H9 (cell line): ENCODE measurements at regions not wholly inside any gene's neighbourhood (a gene's known extent, or its start where the extent isn't known, plus 50 kb on each side); places are given as distances from the start of the nearest gene placed in this dataset.

Experiments used
- DNase-seq: peaks from one replicate; pipeline ENCODE4 v3.0.0-alpha.2; 2017
- H2AFZ ChIP-seq: one replicate; pipeline ENCODE4 v1.6.1; 2013; ENCODE audit warnings: mild to moderate bottlenecking, low read length, control low read depth, moderate library complexity
- H2AK5ac ChIP-seq: 2 replicates; pipeline ENCODE4 v1.6.1; 2013; ENCODE audit warnings: low read length, control low read depth, mixed read lengths; ENCODE audit not compliant: insufficient read length
- H2BK120ac ChIP-seq: one replicate; pipeline ENCODE4 v1.6.1; 2013; ENCODE audit warnings: low read depth, mild to moderate bottlenecking, low read length, control low read depth, inconsistent platforms; ENCODE audit not compliant: poor library complexity, severe bottlenecking
- H2BK12ac ChIP-seq: 2 replicates; pipeline ENCODE4 v1.6.1; 2013; ENCODE audit warnings: low read length, control low read depth, mixed read lengths, low read depth; ENCODE audit not compliant: insufficient read length
- H2BK15ac ChIP-seq: 2 replicates; pipeline ENCODE4 v1.6.1; 2013; ENCODE audit warnings: low read depth, low read length, control low read depth
- H2BK20ac ChIP-seq: one replicate; pipeline ENCODE4 v1.6.1; 2013; ENCODE audit warnings: low read depth, mild to moderate bottlenecking, low read length, control low read depth, inconsistent platforms; ENCODE audit not compliant: poor library complexity, severe bottlenecking
- H2BK5ac ChIP-seq: 2 replicates; pipeline ENCODE4 v1.6.1; 2013; ENCODE audit warnings: low read length, control low read depth, mixed read lengths; ENCODE audit not compliant: insufficient read length
- H3K14ac ChIP-seq: 2 replicates; pipeline ENCODE4 v1.6.1; 2013; ENCODE audit warnings: low read length, control low read depth; ENCODE audit not compliant: insufficient read depth
- H3K18ac ChIP-seq: 2 replicates; pipeline ENCODE4 v1.6.1; 2013; ENCODE audit warnings: low read depth, mild to moderate bottlenecking, mixed read lengths, low read length, control low read depth; ENCODE audit not compliant: insufficient read length
- H3K23ac ChIP-seq: 2 replicates; pipeline ENCODE4 v1.6.1; 2013; ENCODE audit warnings: low read length, control low read depth, mixed read lengths, low read depth; ENCODE audit not compliant: insufficient read length
- H3K23me2 ChIP-seq: 2 replicates; pipeline ENCODE4 v1.6.1; 2013; ENCODE audit warnings: low read depth, mild to moderate bottlenecking, mixed read lengths, low read length, control low read depth; ENCODE audit not compliant: insufficient read length, poor library complexity, severe bottlenecking
- H3K27ac ChIP-seq: 2 replicates; pipeline ENCODE4 v1.5.1; 2013; ENCODE audit warnings: low read length, control low read depth, mixed read lengths, low read depth; ENCODE audit not compliant: insufficient read length
- H3K27me3 ChIP-seq: 2 replicates; pipeline ENCODE4 v1.6.1; 2013; ENCODE audit warnings: low read length, control low read depth, inconsistent platforms; ENCODE audit not compliant: insufficient read depth
- H3K4ac ChIP-seq: 2 replicates; pipeline ENCODE4 v1.6.1; 2013; ENCODE audit warnings: low read depth, mild to moderate bottlenecking, control low read depth, inconsistent platforms, low read length, moderate library complexity
- H3K4me1 ChIP-seq: 2 replicates; pipeline ENCODE4 v1.6.1; 2013; ENCODE audit warnings: low read length, control low read depth, inconsistent platforms; ENCODE audit not compliant: insufficient read depth
- H3K4me2 ChIP-seq: 2 replicates; pipeline ENCODE4 v1.6.1; 2013; ENCODE audit warnings: low read length, control low read depth, mixed read lengths; ENCODE audit not compliant: insufficient read length, insufficient read depth
- H3K56ac ChIP-seq: 2 replicates; pipeline ENCODE4 v1.6.1; 2013; ENCODE audit warnings: low read depth, mild to moderate bottlenecking, mixed read lengths, low read length, control low read depth; ENCODE audit not compliant: insufficient read length
- H3K79me1 ChIP-seq: 2 replicates; pipeline ENCODE4 v1.6.1; 2013; ENCODE audit warnings: low read depth, mild to moderate bottlenecking, moderate library complexity, low read length, control low read depth, inconsistent platforms; ENCODE audit not compliant: insufficient read depth, poor library complexity, severe bottlenecking
- H3K79me2 ChIP-seq: 2 replicates; pipeline ENCODE4 v1.6.1; 2013; ENCODE audit warnings: low read length, control low read depth, inconsistent platforms; ENCODE audit not compliant: insufficient read depth
- H3K9ac ChIP-seq: 2 replicates; pipeline ENCODE4 v1.6.1; 2013; ENCODE audit warnings: low read length, control low read depth, mixed read lengths; ENCODE audit not compliant: insufficient read length; ENCODE audit errors: extremely low read depth
- H3K9me3 ChIP-seq: one replicate; pipeline ENCODE4 v1.6.1; 2013; ENCODE audit warnings: low read depth, low read length, inconsistent platforms; ENCODE audit not compliant: control insufficient read depth
- H3T11ph ChIP-seq: one replicate; pipeline ENCODE4 v1.6.1; 2013; ENCODE audit warnings: mild to moderate bottlenecking, low read length, control low read depth, inconsistent platforms
- H4K20me1 ChIP-seq: one replicate; pipeline ENCODE4 v1.6.1; 2013; ENCODE audit not compliant: control insufficient read depth, insufficient read length, insufficient read depth
- H4K5ac ChIP-seq: 2 replicates; pipeline ENCODE4 v1.6.1; 2013; ENCODE audit warnings: low read depth, mild to moderate bottlenecking, mixed read lengths, low read length, control low read depth; ENCODE audit not compliant: insufficient read length
- H4K8ac ChIP-seq: replicated peaks from 2 replicates; pipeline ENCODE4 v1.6.1; 2013; ENCODE audit warnings: low read length, control low read depth, mixed read lengths, low read depth; ENCODE audit not compliant: insufficient read length
- H4K91ac ChIP-seq: 2 replicates; pipeline ENCODE4 v1.6.1; 2013; ENCODE audit warnings: low read depth, mild to moderate bottlenecking, moderate library complexity, mixed read lengths, low read length, control low read depth; ENCODE audit not compliant: insufficient read length
- H3K27ac Mint-ChIP-seq, 3 experiments: 2 replicates in 2 of 3; 3 replicates in 1 of 3; pipeline ENCODE4 v1.8.0; 2020 to 2021; ENCODE audit warnings: mixed read lengths in 3 of 3, mild to moderate bottlenecking in 1 of 3, moderate library complexity in 1 of 3
- H3K27me3 Mint-ChIP-seq: 2 replicates; pipeline ENCODE4 v1.8.0; 2021; ENCODE audit warnings: low read depth, mild to moderate bottlenecking, moderate library complexity, mixed read lengths
- H3K36me3 Mint-ChIP-seq, 3 experiments: 2 replicates in 2 of 3; 3 replicates in 1 of 3; pipeline ENCODE4 v1.8.0; 2020 to 2021; ENCODE audit warnings: low read depth in 3 of 3, mixed read lengths in 3 of 3; ENCODE audit not compliant: insufficient read depth in 1 of 3
- H3K4me1 Mint-ChIP-seq, 2 experiments: 2 replicates each; pipeline ENCODE4 v1.8.0; 2020; ENCODE audit warnings: mixed read lengths in 2 of 2
- H3K4me3 Mint-ChIP-seq, 2 experiments: 2 replicates in 1 of 2; 3 replicates in 1 of 2; pipeline ENCODE4 v1.8.0; 2020 to 2021; ENCODE audit warnings: mild to moderate bottlenecking in 2 of 2, mixed read lengths in 2 of 2, moderate library complexity in 1 of 2
- H3K9me3 Mint-ChIP-seq, 2 experiments: 2 replicates in 1 of 2; 3 replicates in 1 of 2; pipeline ENCODE4 v1.8.0; 2020; ENCODE audit warnings: mild to moderate bottlenecking in 2 of 2, mixed read lengths in 2 of 2, moderate library complexity in 1 of 2
- WGBS: extraction: QIAGEN DNeasy Blood & Tissue Kit; methylation state at CpG from one replicate; pipeline ENCODE4 v1.1.7; 2013; ENCODE audit warnings: missing lambda C conversion rate, low lambda C conversion rate, mixed read lengths; ENCODE audit not compliant: insufficient read length; ENCODE audit errors: extremely low coverage; 5-methylcytosine and 5-hydroxymethylcytosine counted together
- TF ChIP-seq, protein P1 (sequence below): fragments of 200-600 bp; sonication (generic); conservative IDR thresholded peaks from 3 replicates; pipeline ENCODE4 v1.8.0; 2021; ENCODE audit warnings: antibody characterized with exemption, mild to moderate bottlenecking

DNA sequence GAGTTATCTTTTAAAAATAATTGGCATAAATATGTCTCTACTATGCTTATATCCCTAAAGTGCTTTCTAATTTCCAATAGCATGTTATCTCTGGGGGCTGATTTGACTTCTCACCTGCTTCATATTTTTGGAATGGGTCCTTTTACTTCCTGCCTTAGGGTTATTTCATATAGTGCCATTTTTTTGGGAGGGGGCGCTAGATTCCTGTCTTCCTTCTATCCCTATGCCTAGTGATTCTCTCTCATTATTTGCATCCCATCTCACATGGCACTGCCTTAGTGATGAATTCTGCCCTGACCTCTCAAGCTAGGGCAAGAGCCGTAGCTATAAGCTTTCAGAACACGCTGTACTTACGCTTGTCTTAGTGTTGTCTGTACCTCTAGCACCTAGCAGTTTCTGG lies 150.3 kb upstream of the SLITRK3 start:
- Histone ChIP-seq H3K9me3 (no peaks in the 10 kb centered on the region), H2BK120ac (no peak overlapping the region), H3K79me1 (no peaks in the 10 kb centered on the region), H3K27ac (no peak overlapping the region), H3K9ac (no peak overlapping the region), H3K4ac (no peak overlapping the region), H2BK12ac (no peak overlapping the region), H2BK15ac (no peak overlapping the region), H4K5ac (no peak overlapping the region), H3K4me1 (no peaks in the 10 kb centered on the region), H3T11ph (no peak overlapping the region), H3K18ac (no peak overlapping the region), H2BK5ac (no peak overlapping the region), H3K27me3 (no peaks in the 10 kb centered on the region), H2AFZ (no peak overlapping the region), H3K23me2 (no peaks in the 10 kb centered on the region), H2AK5ac (no peak overlapping the region), H4K20me1 (no peaks in the 10 kb centered on the region), H3K4me2 (no peak overlapping the region), H3K56ac (no peak overlapping the region), H3K14ac (no peak overlapping the region), H2BK20ac (no peak overlapping the region), H3K79me2 (no peaks in the 10 kb centered on the region), H3K23ac (no peak overlapping the region), H4K91ac (no peak overlapping the region), H4K8ac (no peak overlapping the region)
- Mint-ChIP-seq H3K4me1 (peaks cover 3 to 4% of the 10 kb centered on the region in 2 experiments; a peak in 3 of 4 replicates), H3K36me3 (no peaks in the 10 kb centered on the region; a peak in 1 of 7 replicates), H3K4me3 (no peak overlapping the region), H3K27ac (no peak overlapping the region), H3K9me3 (no peaks in the 10 kb centered on the region), H3K27me3 (no peaks in the 10 kb centered on the region)
- no CpG with 5 or more reads among the region's 4 CpGs for WGBS
- DNase-seq, result no peak
- TF ChIP-seq, protein P1, sequence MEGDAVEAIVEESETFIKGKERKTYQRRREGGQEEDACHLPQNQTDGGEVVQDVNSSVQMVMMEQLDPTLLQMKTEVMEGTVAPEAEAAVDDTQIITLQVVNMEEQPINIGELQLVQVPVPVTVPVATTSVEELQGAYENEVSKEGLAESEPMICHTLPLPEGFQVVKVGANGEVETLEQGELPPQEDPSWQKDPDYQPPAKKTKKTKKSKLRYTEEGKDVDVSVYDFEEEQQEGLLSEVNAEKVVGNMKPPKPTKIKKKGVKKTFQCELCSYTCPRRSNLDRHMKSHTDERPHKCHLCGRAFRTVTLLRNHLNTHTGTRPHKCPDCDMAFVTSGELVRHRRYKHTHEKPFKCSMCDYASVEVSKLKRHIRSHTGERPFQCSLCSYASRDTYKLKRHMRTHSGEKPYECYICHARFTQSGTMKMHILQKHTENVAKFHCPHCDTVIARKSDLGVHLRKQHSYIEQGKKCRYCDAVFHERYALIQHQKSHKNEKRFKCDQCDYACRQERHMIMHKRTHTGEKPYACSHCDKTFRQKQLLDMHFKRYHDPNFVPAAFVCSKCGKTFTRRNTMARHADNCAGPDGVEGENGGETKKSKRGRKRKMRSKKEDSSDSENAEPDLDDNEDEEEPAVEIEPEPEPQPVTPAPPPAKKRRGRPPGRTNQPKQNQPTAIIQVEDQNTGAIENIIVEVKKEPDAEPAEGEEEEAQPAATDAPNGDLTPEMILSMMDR, result peak; percentile 59
